Testis (tissue), 2 donors: ENCODE measurements at regions not wholly inside any gene's neighbourhood (a gene's known extent, or its start where the extent isn't known, plus 50 kb on each side); places are given as distances from the start of the nearest gene placed in this dataset.

Experiments used
- DNase-seq: peaks from one replicate; pipeline ENCODE4 v3.0.0-alpha.2; 2019
- H3K27ac ChIP-seq, 2 donors: fragments of 200-600 bp; sonication (generic); one replicate each; pipeline ENCODE4 v1.5.1; 2019
- H3K27me3 ChIP-seq: fragments of 200-600 bp; sonication (generic); one replicate; pipeline ENCODE4 v1.5.1; 2019
- H3K36me3 ChIP-seq: fragments of 200-600 bp; sonication (generic); one replicate; pipeline ENCODE4 v1.5.1; 2017; ENCODE audit warnings: low read depth; ENCODE audit errors: missing control alignments
- H3K4me1 ChIP-seq: fragments of 200-600 bp; sonication (generic); one replicate; pipeline ENCODE4 v1.5.1; 2019
- H3K4me3 ChIP-seq, 2 donors: fragments of 200-600 bp; sonication (generic); one replicate each; pipeline ENCODE4 v1.5.1; 2017 to 2019
- H3K9me3 ChIP-seq: fragments of 200-600 bp; sonication (generic); one replicate; pipeline ENCODE4 v1.5.1; 2017
- CTCF ChIP-seq, 3 experiments: fragments of 450-650 bp in 2 of 3; fragments of 200-600 bp in 1 of 3; sonication (generic) in 1 of 3; IDR thresholded peaks; one replicate each; pipeline ENCODE4 v1.5.1; 2016 to 2019; ENCODE audit warnings: antibody characterized with exemption in 3 of 3, mild to moderate bottlenecking in 2 of 3, moderate library complexity in 1 of 3
- POLR2A ChIP-seq: fragments of 450-650 bp; IDR thresholded peaks from one replicate; pipeline ENCODE4 v1.6.1; 2017; ENCODE audit warnings: antibody characterized with exemption, mild to moderate bottlenecking, moderate library complexity
- WGBS, 2 donors: methylation state at CpG; one replicate each; pipeline ENCODE4 v1.1.5; 2018; 5-methylcytosine and 5-hydroxymethylcytosine counted together
- intact Hi-C: fragments of 100-400 bp; cut with DNase I; formaldehyde crosslinking; loops from one replicate; pipeline ENCODE4 v1.15.1; 2023; ENCODE audit warnings: low total_unique reads

GRCh38 chr4:138647433-138647832 lies 368.1 kb upstream of the NOCT start:
- WGBS, 2 donors: 80 to 89% methylated on average over 2 of the region's 2 CpGs
- no peaks in the 10 kb centered on the region for H3K4me1 ChIP-seq
- TF ChIP-seq CTCF (IDR thresholded peaks at IDR 0.05) (no peak), POLR2A (no peak)
- H3K4me3 ChIP-seq: no peak overlapping the region
- intact Hi-C loops: no loop called here
- no peak overlapping the region for H3K27ac ChIP-seq
- no peaks in the 10 kb centered on the region for H3K36me3 ChIP-seq
- H3K9me3 ChIP-seq: no peaks in the 10 kb centered on the region
- no peak for DNase-seq
- H3K27me3 ChIP-seq: no peaks in the 10 kb centered on the region

- intact Hi-C loops: no loop called here
Observed at GRCh38 chr4:138646383-138646782, 369.2 kb upstream of the NOCT start.

GRCh38 chr4:138645289-138645688 lies 370.3 kb upstream of the NOCT start:
- H3K27me3 ChIP-seq: no peaks in the 10 kb centered on the region
- DNase-seq: no peak
- no peaks in the 10 kb centered on the region for H3K4me1 ChIP-seq
- 72 to 78% methylated on average over 4 of the region's 4 CpGs for WGBS, 2 donors
- H3K9me3 ChIP-seq: no peaks in the 10 kb centered on the region
- no peak overlapping the region for H3K4me3 ChIP-seq
- intact Hi-C loops: no loop called here
- TF ChIP-seq CTCF (IDR thresholded peaks at IDR 0.05): no peak
- no peak for TF ChIP-seq POLR2A
- no peak overlapping the region for H3K27ac ChIP-seq
- H3K36me3 ChIP-seq: no peaks in the 10 kb centered on the region

More at GRCh38 chr4:138646383-138646782, 369.2 kb upstream of the NOCT start:
- no peaks in the 10 kb centered on the region for H3K27me3 ChIP-seq
- no peak overlapping the region for H3K4me3 ChIP-seq
- TF ChIP-seq POLR2A (no peak), CTCF (IDR thresholded peaks at IDR 0.05) (no peak)
- no peaks in the 10 kb centered on the region for H3K36me3 ChIP-seq
- DNase-seq: no peak
- WGBS, 2 donors: 72 to 79% methylated on average over 4 of the region's 4 CpGs
- H3K4me1 ChIP-seq: no peaks in the 10 kb centered on the region
- no peak overlapping the region for H3K27ac ChIP-seq
- no peaks in the 10 kb centered on the region for H3K9me3 ChIP-seq

GRCh38 chr4:138644322-138644721 lies 371.3 kb upstream of the NOCT start:
- 78 to 84% methylated on average over 5 of the region's 5 CpGs for WGBS, 2 donors
- H3K27ac ChIP-seq: no peak overlapping the region

More at GRCh38 chr4:138644322-138644721, 371.3 kb upstream of the NOCT start:
- TF ChIP-seq POLR2A (no peak), CTCF (IDR thresholded peaks at IDR 0.05) (no peak)
- H3K36me3 ChIP-seq: no peaks in the 10 kb centered on the region
- no peak overlapping the region for H3K4me3 ChIP-seq
- no peaks in the 10 kb centered on the region for H3K4me1 ChIP-seq
- no peaks in the 10 kb centered on the region for H3K27me3 ChIP-seq
- no peaks in the 10 kb centered on the region for H3K9me3 ChIP-seq
- intact Hi-C loops: no loop called here
- DNase-seq: no peak
